Kidney epithelial cell (primary cell): ENCODE measurements at regions not wholly inside any gene's neighbourhood (a gene's known extent, or its start where the extent isn't known, plus 50 kb on each side); places are given as distances from the start of the nearest gene placed in this dataset.

Experiments
- DNase-seq: peaks from one replicate; pipeline ENCODE4 v3.0.0-alpha.2; 2010; ENCODE audit warnings: low read depth
- H3K27me3 ChIP-seq: 2 replicates; pipeline ENCODE4 v1.6.0; 2011; ENCODE audit warnings: low read length; ENCODE audit not compliant: control insufficient read depth, insufficient read depth
- H3K36me3 ChIP-seq: 2 replicates; pipeline ENCODE4 v1.5.1; 2011; ENCODE audit warnings: low read length; ENCODE audit not compliant: control insufficient read depth, insufficient read depth
- H3K4me3 ChIP-seq: 2 replicates; pipeline ENCODE4 v1.5.1; 2011; ENCODE audit warnings: low read depth, mild to moderate bottlenecking, control low read depth, low read length
- TF ChIP-seq, protein P1 (sequence below): IDR thresholded peaks from 2 replicates; pipeline ENCODE4 v1.5.1; 2011; ENCODE audit warnings: mild to moderate bottlenecking, moderate library complexity, low read length, control low read depth, inconsistent platforms; ENCODE audit not compliant: insufficient read depth, poor library complexity, severe bottlenecking

DNA sequence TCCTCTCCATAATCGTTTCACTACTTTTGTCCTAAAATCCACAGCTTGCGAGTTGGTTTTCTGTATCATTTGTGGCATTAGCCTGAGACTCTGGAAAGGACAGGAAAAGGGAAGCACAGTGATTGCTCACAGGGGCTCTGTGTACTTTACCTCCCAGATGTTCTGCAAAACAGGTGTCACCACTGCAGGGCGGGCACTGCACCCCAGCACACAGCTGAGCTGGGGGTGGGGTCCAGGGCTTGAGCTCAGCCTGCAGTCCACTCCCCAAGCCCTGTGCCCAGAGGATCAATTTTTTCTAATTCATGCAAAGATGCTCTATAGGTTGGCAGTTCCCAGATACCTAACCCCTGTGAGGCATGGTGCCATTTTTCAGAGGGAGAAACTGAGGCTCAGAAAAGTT, 119.4 kb upstream of the GLI2 start:
- TF ChIP-seq, protein P1, sequence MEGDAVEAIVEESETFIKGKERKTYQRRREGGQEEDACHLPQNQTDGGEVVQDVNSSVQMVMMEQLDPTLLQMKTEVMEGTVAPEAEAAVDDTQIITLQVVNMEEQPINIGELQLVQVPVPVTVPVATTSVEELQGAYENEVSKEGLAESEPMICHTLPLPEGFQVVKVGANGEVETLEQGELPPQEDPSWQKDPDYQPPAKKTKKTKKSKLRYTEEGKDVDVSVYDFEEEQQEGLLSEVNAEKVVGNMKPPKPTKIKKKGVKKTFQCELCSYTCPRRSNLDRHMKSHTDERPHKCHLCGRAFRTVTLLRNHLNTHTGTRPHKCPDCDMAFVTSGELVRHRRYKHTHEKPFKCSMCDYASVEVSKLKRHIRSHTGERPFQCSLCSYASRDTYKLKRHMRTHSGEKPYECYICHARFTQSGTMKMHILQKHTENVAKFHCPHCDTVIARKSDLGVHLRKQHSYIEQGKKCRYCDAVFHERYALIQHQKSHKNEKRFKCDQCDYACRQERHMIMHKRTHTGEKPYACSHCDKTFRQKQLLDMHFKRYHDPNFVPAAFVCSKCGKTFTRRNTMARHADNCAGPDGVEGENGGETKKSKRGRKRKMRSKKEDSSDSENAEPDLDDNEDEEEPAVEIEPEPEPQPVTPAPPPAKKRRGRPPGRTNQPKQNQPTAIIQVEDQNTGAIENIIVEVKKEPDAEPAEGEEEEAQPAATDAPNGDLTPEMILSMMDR: no peak
- DNase-seq: no peak
- Histone ChIP-seq H3K36me3 (no peaks in the 10 kb centered on the region), H3K4me3 (no peak overlapping the region), H3K27me3 (peaks cover 27% of the 10 kb centered on the region)

DNA sequence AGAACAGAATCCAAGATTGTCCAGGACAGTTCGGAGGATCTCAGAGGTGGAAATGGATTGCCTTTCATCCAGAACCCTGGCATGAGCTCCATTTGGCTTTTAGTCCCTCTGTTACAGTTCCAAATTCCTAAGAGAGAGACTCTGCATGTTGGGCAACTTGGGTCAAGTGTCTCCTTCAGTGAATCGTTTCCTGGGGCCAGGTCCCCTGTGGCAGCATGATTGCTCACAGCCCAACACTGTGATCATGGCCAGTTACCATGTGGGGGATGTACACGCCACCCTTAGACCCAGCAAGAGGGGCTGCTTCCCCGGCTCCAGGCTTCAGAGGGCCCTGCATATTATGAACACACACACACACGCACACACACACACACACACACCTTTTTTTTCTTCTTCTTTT, 118.6 kb upstream of the GLI2 start:
- Histone ChIP-seq H3K4me3 (no peak overlapping the region), H3K36me3 (no peaks in the 10 kb centered on the region), H3K27me3 (peaks cover 27% of the 10 kb centered on the region)
- TF ChIP-seq, protein P1: no peak
- DNase-seq: no peak

DNA sequence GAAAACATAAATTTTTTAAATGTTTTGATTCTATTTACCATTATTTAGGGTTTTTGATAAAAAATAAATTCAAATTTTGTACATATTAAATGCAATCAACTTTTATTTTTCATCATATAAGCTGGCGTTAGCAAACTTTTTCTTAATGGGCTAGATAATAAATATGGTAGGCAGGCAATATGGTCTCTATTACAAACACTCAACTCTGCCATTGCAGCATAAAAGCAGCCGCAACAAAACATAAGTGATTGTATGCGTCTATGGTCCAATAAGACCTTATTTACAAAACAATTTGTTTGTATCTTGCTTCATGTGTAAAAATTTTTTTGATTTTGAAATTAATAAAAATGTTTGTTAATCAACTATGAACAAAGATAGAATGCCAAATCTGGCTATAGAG, 116.8 kb upstream of the GLI2 start:
- no peak overlapping the region for H3K4me3 ChIP-seq
- peaks cover 17% of the 10 kb centered on the region for H3K27me3 ChIP-seq
- H3K36me3 ChIP-seq: no peaks in the 10 kb centered on the region
- no peak for DNase-seq
- TF ChIP-seq, protein P1: no peak

DNA sequence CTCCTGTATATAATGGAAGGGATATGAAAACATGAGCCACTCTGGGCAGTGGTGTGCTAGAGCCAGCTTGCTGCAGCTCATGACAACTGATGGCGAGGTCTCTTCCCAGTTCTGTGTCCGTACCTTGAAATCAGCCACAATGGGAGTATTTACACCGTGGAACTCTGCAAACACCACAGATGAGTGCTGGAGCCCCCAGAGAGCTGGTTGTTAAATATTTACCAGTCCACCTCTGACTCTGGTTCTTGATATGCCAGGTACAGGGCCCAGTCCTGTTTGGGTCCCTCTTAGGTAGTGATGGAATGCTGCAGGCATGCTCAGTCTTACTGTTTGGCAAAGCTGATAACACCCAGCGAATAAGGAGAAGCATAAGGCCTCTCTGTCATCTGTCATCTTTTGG, 116.1 kb upstream of the GLI2 start:
- H3K36me3 ChIP-seq: no peaks in the 10 kb centered on the region
- no peak for DNase-seq
- TF ChIP-seq, protein P1: no peak
- peaks cover 10% of the 10 kb centered on the region for H3K27me3 ChIP-seq
- no peak overlapping the region for H3K4me3 ChIP-seq

DNA sequence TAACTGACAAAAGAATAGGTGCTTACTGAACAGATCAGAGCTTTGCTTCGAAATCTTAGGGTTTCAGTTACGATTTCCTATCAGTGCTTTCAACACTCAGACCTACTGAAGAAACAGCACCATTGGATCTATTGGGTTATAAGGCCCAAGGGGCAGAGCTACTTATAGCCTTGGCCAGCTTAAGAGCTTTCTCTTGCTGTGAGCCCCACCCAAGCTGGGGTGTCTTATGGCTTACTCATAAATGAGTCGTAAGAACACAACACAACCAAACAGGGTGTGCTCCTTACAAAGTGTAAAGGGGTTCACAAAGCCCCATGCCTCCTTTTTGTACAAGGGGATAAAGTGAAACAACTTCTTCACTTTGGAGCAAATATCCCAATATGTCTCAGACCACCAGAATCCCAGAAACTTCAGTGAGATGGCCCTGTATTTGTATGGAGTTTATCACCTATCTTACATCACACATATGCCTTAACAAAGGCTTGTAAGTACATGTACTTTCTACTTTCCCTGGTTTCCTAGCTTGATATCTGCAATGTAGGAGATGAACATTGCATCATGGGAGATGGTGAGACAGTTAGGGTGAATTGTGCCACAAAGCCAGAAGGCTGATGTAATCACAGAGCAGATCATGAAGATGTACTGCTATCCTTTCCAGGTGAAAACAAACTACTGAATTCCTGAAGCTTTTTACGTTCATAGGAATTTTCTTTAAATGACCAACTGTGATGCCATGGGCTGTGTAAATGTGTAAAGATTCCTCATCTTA, 115.5 kb upstream of the GLI2 start:
- peaks cover 5% of the 10 kb centered on the region for H3K27me3 ChIP-seq
- DNase-seq: no peak
- no peak overlapping the region for H3K4me3 ChIP-seq
- TF ChIP-seq, protein P1: no peak
- H3K36me3 ChIP-seq: no peaks in the 10 kb centered on the region

DNA sequence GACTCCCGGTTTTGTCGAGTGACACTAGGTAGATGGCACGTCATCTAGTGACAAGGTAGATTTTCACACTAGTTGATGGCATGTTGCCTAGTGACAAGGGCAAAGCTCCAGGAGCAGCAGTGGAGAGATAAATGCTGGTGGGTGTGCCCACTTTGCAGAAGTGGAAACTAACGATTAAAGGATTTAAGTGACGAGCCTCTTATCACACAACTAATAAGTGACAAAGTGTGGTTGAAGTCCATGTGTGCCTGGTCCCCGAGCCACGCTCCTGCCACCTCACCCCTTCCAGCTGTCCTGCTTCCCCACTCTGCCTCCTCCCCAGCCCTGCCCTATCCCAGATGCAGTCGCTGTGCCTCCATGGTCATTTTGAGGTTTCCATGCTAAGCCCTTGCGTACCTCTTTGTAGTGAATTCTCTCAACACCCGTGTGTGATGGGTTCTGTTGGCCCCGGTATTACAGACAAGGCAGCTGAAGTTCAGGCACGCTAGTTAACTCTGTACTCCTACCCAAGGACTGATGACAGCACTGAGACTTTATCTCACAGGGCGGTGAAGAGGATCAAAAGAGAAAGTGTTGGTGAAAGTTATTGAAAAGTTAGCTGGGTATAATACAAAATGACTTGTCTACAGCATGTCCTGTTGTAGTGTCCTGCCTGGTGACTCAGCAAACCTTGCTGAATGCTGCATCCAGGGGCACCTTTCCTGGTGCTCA, 113.4 kb upstream of the GLI2 start:
- no peak for DNase-seq
- TF ChIP-seq, protein P1: no peak
- Histone ChIP-seq H3K4me3 (no peak overlapping the region), H3K36me3 (no peaks in the 10 kb centered on the region), H3K27me3 (no peaks in the 10 kb centered on the region)
